Heart left ventricle (tissue), 16 donors: ENCODE measurements at regions not wholly inside any gene's neighbourhood (a gene's known extent, or its start where the extent isn't known, plus 50 kb on each side); places are given as distances from the start of the nearest gene placed in this dataset.

Source experiments
- ATAC-seq, 4 donors: fragments of 200-7000 bp; cut with Tn5 transposase; one replicate each; pipeline ENCODE4 v1.9.1; 2020 to 2022; ENCODE audit warnings: moderate library complexity in 4 of 4, mild to moderate bottlenecking in 3 of 4, moderate number of reproducible peaks in 1 of 4
- DNase-seq, 5 donors: peaks; one replicate each; pipeline ENCODE4 v3.0.0-alpha.2; 2020
- H3K27ac ChIP-seq, 12 donors: fragments of 200-600 bp; sonication (generic) in 4 of 12; one replicate each; pipeline versions ENCODE4 v1.5.0 to v1.8.0; 2016 to 2022; ENCODE audit warnings: mild to moderate bottlenecking in 2 of 12
- H3K27me3 ChIP-seq, 9 donors: fragments of 200-600 bp; sonication (generic) in 2 of 9; one replicate each; pipeline versions ENCODE4 v1.5.1 to v1.8.0; 2016 to 2022; ENCODE audit warnings: mild to moderate bottlenecking in 3 of 9
- H3K36me3 ChIP-seq, 9 donors: fragments of 200-600 bp; sonication (generic) in 2 of 9; one replicate each; pipeline versions ENCODE4 v1.5.0 to v1.8.0; 2018 to 2022; ENCODE audit warnings: mild to moderate bottlenecking in 2 of 9
- H3K4me1 ChIP-seq, 12 donors: fragments of 200-600 bp; sonication (generic) in 4 of 12; one replicate each; pipeline versions ENCODE4 v1.5.0 to v1.8.0; 2016 to 2022; ENCODE audit warnings: mild to moderate bottlenecking in 3 of 12
- H3K4me3 ChIP-seq, 12 donors: fragments of 200-600 bp; sonication (generic) in 4 of 12; one replicate each; pipeline versions ENCODE4 v1.5.0 to v1.8.0; 2017 to 2022; ENCODE audit warnings: mild to moderate bottlenecking in 9 of 12, moderate library complexity in 4 of 12
- H3K9me3 ChIP-seq, 12 donors: fragments of 200-600 bp; sonication (generic) in 4 of 12; one replicate each; pipeline versions ENCODE4 v1.5.0 to v1.8.0; 2016 to 2022; ENCODE audit warnings: mild to moderate bottlenecking in 1 of 12
- POLR2A ChIP-seq, 2 donors: fragments of 450-650 bp; IDR thresholded peaks; one replicate each; pipeline ENCODE4 v1.6.1; 2017; ENCODE audit warnings: antibody characterized with exemption in 2 of 2, mild to moderate bottlenecking in 2 of 2, moderate library complexity in 2 of 2
- WGBS, 4 donors: extraction: QIAGEN DNeasy Blood & Tissue Kit in 2 of 4; methylation state at CpG; one replicate each; pipeline versions ENCODE4 v1.1.5 to v1.1.7; 2013 to 2018; 5-methylcytosine and 5-hydroxymethylcytosine counted together
- intact Hi-C, 10 donors: fragments of 100-400 bp; cut with DNase I; formaldehyde crosslinking; loops; one replicate each; pipeline versions ENCODE4 v1.11.1 to v1.14.2; 2022
- TF ChIP-seq, protein P1 (sequence below), 12 donors: fragments of 200-600 bp; sonication (generic) in 4 of 12; IDR thresholded peaks; one replicate each; pipeline versions ENCODE4 v1.5.0 to v1.8.0; 2018 to 2022; ENCODE audit warnings: antibody characterized with exemption in 12 of 12, mild to moderate bottlenecking in 5 of 12
- donor health status: ischemic (EF 13 %, LVEDD 7.1; RV severe dilation, severe dysfunction).
- donor health status: healthy with polysubstance abuse.
- donor health status: DM: no; HTN: yes; CAD: no.
- donor health status: DM: no; HTN: no; CAD: no.
- donor health status: ischemic (EF 25% LVEDD 6.9; RV normal size, moderate dysfunction).
- donor health status: ischemic (EF 25% LVEDD 5.7; RV mildly dilated, moderate dysfunction).
- donor health status: healthy.
- donor health status: DM: yes; HTN: yes; CAD: no.
- donor health status: ischemic (EF 35%, LVEDD 5.7; RV mildly dilated, moderate dysfunction).
- donor health status: nonischemic (EF 11% LVEDD 7.7; RV severe dilation, severe dysfunction).
- donor health status: DM: yes; HTN: yes; CAD: no.
- donor health status: PGD.
- donor health status: ischemic (EF 29% LVEDD 5.4; RV normal size, mild dysfunction).
- donor health status: nonischemic (EF 23%, LVEDD 6.1; RV moderate dilation, normal function).

DNA sequence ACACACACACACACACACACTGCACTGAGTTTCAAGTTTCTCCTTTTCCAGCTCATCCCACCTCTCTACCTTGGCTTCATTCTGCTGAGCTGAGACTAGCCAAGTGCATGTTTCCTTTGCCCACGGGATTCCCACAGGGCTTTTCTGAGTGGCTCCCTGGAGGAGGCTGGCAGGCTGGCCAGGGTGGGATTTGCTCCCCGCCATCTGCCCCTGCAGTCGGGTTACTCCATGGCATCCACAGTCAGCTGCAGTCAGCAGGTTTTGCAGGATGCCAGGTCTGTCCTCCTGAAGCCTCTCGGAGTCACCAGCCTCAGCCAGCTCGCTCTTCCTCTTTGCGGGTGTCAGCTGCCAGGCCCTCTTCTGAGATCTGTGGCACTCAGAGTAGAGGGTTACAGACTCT, 783.7 kb upstream of the SOX11 start:
- no peak for TF ChIP-seq POLR2A (IDR thresholded peaks at IDR 0.05)
- TF ChIP-seq, protein P1, sequence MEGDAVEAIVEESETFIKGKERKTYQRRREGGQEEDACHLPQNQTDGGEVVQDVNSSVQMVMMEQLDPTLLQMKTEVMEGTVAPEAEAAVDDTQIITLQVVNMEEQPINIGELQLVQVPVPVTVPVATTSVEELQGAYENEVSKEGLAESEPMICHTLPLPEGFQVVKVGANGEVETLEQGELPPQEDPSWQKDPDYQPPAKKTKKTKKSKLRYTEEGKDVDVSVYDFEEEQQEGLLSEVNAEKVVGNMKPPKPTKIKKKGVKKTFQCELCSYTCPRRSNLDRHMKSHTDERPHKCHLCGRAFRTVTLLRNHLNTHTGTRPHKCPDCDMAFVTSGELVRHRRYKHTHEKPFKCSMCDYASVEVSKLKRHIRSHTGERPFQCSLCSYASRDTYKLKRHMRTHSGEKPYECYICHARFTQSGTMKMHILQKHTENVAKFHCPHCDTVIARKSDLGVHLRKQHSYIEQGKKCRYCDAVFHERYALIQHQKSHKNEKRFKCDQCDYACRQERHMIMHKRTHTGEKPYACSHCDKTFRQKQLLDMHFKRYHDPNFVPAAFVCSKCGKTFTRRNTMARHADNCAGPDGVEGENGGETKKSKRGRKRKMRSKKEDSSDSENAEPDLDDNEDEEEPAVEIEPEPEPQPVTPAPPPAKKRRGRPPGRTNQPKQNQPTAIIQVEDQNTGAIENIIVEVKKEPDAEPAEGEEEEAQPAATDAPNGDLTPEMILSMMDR (IDR thresholded peaks at IDR 0.05) = no peak
- intact Hi-C loops = no loop called here
- WGBS, 4 donors = 76 to 92% (median 83%) methylated on average over 5 to 6 of the region's 6 CpGs
- Histone ChIP-seq H3K27ac (no peak overlapping the region), H3K27me3 (peaks cover 0 to 3% (median 0%) of the 10 kb centered on the region in 9 donors), H3K4me1 (no peaks in the 10 kb centered on the region), H3K9me3 (no peaks in the 10 kb centered on the region), H3K36me3 (no peaks in the 10 kb centered on the region), H3K4me3 (no peak overlapping the region)
- DNase-seq (no peak), ATAC-seq (no peak)

DNA sequence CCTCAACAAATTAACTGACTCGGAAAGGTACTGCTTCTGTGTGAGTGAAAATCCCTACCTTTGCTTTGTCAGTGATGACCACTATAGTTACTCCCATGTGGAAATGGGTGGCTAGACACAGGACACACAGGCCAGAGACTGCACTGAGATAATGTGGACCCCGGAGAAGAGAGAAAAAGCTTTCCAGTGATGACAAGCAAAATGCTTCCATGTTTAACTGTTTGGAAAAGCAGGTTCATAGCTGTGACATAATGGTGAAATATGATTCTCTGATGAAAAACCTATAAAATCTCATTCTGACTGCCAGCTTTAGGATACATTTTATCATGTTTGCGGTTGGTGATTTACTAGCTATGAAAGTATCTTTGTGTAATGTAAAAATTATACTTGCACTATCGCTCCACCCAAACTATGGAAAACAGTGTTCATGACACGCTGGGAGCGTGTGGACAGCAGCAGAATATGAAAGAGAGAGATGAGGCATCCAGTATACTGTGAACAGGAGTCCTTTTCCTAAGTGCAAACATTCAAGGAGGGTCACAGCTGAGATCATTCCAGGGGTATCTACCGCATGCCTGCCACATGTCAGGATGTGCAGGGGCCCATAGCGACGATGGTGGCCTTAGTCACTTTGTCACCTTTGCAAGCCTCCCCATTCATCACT, 782.7 kb upstream of the SOX11 start:
- ATAC-seq = no peak
- Histone ChIP-seq H3K4me1 (no peaks in the 10 kb centered on the region), H3K4me3 (no peak overlapping the region), H3K36me3 (no peaks in the 10 kb centered on the region), H3K27ac (no peak overlapping the region), H3K9me3 (no peaks in the 10 kb centered on the region), H3K27me3 (peaks cover 0 to 3% (median 0%) of the 10 kb centered on the region in 9 donors)
- WGBS, 4 donors = 68 to 79% (median 77%) methylated on average over 9 of the region's 9 CpGs
- no peak for DNase-seq
- TF ChIP-seq, protein P1 (IDR thresholded peaks at IDR 0.05) = no peak
- TF ChIP-seq POLR2A (IDR thresholded peaks at IDR 0.05) = no peak
- intact Hi-C loops = no loop called here

GRCh38 chr2:4914036-4914435, 778.1 kb upstream of the SOX11 start:
- TF ChIP-seq POLR2A (IDR thresholded peaks at IDR 0.05) = no peak
- TF ChIP-seq, protein P1 (IDR thresholded peaks at IDR 0.05) = no peak
- H3K27ac ChIP-seq = no peak overlapping the region
- intact Hi-C loops = no loop called here
- DNase-seq (no peak), ATAC-seq (no peak)
- no peak overlapping the region for H3K4me3 ChIP-seq
- no peaks in the 10 kb centered on the region for H3K27me3 ChIP-seq
- no peaks in the 10 kb centered on the region for H3K4me1 ChIP-seq
- WGBS, 4 donors = 88 to 92% (median 90%) methylated on average over 5 of the region's 5 CpGs
- no peaks in the 10 kb centered on the region for H3K36me3 ChIP-seq
- no peaks in the 10 kb centered on the region for H3K9me3 ChIP-seq

- no peak for ATAC-seq
- Histone ChIP-seq H3K36me3 (no peaks in the 10 kb centered on the region), H3K27ac (no peak overlapping the region), H3K4me1 (no peaks in the 10 kb centered on the region), H3K9me3 (no peaks in the 10 kb centered on the region), H3K4me3 (no peak overlapping the region), H3K27me3 (no peaks in the 10 kb centered on the region)
- no peak for DNase-seq
- 72 to 82% (median 77%) methylated on average over 4 of the region's 4 CpGs for WGBS, 4 donors
- intact Hi-C loops = no loop called here
- no peak for TF ChIP-seq POLR2A (IDR thresholded peaks at IDR 0.05)
- TF ChIP-seq, protein P1 (IDR thresholded peaks at IDR 0.05) = no peak
Measured at GRCh38 chr2:4914551-4914950, 777.6 kb upstream of the SOX11 start.
